CD4-positive, alpha-beta T cell treated with Interleukin-15 for 1 hour (primary cell): ENCODE measurements at regions not wholly inside any gene's neighbourhood (a gene's known extent, or its start where the extent isn't known, plus 50 kb on each side); places are given as distances from the start of the nearest gene placed in this dataset.
"Not testable (repeated sequence)": the region's sequence is repeated elsewhere in the genome, so short reads cannot be mapped to it uniquely, and the experiment has no call there.

ENCODE experiments used
- DNase-seq: peaks from one replicate; pipeline ENCODE4 v3.0.0-alpha.2; 2020

DNA sequence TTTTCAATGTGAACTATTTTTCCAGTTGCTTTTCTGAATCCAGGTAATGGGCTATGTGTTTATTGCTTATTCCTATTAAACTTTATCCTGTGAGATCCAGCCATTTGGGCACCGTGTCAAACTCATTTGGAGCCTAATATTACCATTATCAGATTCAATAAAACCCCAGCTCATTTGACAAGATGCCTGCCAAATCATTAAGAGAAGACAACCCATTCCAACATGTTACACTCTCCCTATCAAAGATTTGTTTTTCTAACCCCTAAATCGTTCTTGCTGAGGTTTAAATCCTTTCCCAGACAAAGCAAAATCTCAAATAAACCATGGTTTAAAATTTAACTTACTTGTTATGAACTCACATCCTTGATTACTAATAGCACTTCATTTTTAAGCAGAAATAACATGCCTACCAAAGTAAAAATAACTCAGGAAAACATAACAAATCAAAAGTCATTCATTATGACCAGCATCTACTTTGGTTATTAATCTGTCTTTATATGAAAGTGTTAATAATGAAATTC lies 130.0 kb upstream of the TCF21 start:
- DNase-seq = no peak

DNA sequence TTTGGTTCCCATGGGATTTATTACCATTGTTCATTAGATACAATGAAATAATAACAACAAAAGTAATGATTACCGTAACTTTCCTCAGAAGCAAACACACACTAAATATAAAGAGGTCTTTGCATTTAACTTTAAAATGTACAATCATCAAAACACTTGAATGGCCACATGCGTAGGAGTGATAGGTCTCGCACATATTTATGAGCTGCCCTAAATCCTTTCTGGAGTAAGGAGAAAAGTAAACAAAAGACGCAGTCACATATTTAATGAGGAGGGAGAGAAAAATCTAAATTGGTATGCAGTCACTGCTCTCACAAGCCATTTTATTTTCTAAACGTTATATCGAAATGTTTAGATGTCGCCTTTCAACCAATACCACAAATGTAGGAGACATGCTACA lies 129.4 kb upstream of the TCF21 start:
- DNase-seq = no peak

DNA sequence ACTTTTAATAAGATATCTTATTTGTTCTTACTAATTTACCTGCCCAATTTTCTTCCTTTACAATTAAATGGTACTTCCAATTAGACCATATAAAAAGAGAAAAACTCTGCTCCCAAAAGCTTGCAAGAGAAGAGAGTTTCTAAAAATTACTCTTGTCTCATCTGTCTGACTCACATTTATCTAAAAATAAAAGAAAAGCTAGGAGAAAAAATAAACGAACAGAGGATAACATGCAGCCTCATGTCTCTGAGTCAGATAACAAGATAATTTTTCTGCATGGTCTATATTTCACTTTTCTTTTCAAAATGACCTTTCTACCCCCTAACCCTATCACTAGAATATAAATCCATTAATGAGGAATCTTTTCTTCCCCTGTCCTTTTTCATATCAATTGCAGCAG lies 127.2 kb upstream of the TCF21 start:
- no peak for DNase-seq

DNA sequence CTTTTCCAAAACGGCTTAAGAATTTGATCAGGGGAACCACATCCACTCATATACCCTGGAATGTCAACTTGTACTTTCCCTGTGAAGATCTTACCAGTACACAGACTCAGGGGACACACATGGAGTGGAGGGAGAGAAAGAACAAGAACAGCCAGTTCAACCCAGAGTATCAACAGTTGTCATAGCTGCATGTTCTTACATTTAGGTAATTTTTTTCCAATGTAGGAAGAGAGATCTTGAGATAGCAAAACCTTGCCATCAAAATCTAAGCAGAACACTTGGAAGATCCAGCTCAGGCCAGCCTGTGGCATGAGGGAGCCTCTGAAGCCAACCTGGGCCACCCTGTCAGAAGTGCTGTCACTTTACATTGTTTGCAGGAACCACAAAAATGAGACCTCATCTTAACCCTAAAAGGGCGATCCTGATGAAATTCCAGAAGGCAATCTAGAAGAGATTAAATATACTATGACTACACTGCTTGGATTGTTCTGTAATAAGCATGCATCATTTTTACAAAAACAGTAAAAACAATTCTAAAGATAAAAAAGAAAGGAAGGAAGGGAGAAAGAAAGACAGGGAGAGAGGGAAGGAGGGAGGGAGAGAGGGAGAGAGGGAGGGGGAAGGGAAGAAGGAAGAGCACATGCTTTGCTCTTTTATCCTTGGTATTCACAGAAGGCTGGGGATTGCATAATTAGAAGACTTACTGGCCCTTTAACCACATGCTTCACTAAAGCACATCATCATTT lies 124.7 kb upstream of the TCF21 start:
- DNase-seq = no peak

DNA sequence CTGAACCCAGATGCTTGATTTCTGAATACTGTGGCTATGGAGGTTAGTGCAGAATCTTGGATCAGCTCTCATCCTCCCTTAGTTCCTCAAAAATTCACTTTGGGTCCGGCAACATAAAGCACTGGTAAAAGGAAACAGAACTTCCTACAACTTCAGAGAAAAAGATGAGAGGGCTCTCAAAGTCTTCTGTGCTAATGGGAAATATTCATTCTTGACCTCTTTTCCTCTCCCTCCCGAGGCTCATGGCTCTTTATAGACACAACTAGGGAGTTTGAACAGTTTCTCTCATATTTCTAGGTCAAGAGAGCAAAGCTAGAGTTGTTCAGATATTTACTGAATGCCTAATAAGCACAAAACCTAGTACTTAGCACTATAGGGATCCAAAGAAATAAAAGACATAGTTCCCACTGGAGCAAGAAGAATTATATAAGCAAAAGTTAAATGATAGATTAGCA lies 124.1 kb upstream of the TCF21 start:
- DNase-seq = no peak

DNA sequence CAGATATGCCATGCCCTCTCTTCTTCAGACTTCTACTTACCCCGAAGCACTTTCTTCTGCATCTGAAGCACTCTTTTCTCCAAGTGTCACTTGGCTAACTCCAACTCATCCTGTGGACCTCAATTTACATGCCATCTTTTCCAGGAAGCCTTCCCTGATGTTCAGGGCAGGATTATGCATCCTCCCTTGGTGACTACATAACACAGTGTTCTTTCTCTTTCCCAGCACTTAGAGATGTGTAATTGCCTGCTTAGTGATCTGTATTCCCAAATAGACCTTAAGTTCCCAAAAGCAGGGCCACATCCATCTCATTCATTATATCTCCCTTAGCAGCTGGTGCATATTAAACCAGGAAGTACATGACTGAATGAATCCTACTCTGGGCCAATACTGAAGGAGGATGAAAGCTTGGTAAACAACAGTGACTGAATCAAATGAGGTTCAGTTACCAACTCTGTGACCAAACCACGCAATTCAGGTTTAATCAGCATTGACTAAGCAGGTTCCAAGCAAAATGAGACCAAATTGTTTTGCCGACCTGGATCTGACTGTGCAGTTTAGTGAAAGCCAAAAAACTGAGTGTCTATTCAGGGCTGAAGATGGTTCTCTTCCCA lies 121.4 kb upstream of the TCF21 start:
- DNase-seq = no peak

DNA sequence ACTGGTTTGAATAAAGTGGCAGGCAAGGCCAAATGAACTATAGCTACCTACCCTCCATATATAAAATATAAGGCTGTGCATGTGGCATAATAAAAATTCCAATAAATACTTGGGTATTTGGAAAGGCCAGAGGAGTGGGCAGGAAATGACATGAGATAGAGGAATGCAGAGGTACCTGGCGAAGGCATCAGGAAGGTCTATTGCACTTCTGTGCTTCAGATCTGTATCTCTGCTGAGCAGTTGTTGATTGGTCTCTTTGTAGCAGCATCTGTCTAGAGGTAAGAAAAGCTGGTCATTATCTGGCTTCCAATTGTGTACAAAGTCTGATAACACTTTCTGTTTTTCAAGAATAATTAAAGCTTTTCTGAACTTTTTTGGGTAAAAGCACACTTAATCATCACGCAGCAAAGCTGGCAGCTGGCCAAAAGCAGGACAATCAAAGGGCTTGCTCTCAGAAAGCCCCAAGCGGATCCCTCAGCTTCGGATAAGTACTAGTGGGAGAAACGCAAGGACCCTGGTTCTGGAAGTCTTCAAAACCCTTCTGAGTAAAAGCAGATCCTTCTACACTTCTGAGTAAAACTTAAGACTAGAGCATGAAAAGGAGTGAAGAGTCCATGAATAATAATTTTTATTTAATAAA lies 120.1 kb upstream of the TCF21 start:
- no peak for DNase-seq

DNA sequence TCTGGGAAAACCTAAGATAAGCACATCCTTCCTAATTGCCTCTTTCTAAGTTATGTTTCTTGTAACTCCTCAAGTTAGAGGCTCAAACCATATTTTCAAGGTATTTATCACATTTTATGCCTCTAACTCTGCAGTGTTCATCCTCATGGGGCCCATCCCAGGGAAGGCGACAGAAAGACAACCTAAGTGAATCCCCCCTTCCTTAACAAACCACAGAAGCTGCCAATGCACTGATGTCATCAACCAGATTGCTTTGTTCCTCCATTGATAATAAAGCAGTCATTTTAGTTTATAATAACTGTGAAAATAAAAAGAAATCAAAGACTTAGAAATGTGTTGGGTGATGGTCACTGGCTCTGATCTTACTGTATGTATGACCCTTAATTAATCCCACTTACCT lies 119.5 kb upstream of the TCF21 start:
- no peak for DNase-seq

DNA sequence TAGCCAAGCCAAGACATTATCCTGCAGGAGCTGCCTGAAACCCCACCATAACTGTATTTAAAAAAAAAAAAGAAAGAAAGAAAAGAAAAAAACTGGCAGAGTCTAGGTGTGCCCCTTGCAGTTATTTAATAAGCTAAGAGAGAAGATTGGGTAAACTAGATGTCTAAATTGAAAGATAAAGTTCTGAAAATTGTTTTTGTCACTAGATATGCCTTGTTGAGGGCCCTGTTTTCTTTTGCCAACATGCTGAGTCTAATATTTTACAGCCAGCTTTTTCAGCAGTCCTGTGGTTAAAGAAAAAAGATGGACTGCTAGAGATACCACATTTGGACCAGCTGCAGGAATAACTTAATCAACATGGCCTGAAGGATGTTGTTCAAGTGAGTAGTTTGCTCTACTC lies 116.3 kb upstream of the TCF21 start:
- no peak for DNase-seq

DNA sequence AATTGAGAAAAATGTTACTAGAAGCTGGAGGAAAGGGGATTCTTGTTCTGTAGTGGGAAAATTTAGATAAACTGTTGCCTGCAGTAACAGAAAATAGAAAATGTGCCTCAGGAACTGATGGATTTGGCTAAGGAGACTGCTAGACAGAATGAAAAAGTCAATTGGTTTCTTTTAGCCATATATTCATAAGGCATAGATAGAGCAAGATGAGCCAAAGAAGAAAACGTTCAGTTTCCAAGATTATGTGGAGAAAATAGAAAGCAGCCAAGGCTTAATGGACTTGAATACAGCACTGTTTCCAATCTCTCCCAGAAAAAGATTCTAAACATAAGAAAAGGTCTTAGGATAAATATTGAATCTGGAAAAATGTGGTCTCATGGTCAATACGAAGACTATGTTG lies 115.1 kb upstream of the TCF21 start:
- DNase-seq = no peak

DNA sequence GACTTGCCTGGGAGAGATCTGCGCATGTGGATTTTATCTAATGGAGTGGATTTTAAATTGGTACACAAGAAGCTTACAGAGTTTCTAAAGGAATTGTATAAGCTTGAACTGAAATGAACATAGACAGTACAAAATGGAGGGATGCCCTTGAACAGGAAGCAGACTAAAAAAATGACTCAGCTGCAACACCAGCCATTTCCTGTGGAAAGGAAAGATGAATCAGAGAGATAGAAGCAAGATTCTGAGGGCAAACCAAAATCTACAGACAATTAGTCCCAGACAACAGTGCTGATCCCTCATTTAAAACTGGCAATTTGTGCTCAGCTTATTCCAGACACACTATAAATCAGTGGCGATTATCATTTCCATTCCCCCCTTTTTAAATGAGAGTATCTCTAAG lies 114.6 kb upstream of the TCF21 start:
- no peak for DNase-seq

DNA sequence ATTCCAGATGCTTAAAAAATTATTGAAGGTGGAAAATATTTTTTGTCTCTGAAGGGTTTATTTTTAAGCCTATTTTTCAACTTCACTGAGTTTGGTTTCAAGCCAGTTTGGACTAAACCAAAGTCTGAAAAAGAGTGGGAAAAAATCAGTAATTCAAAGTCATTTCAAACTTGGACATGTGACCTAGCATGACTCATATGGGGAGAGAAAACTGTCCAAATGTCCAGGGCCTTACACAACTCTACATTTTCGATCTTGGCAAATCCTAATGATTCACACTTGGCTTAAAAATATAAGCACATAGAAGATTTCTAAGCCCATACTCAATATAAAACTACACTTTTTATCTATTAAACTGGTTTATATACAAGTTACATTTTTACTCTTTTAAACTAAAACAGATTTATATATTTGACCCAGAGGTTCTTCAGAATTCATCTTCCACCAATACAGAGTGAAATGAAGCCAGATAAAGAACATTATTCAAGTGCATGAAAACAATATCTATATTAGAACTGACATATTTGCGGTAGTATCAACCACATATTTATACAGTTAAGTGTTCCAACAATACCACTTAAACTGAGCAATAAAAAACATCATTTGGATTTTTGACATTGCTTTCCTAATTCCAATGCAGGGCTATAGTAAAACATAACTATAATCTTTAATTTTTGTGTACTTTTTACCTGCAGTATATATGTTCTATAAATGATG lies 110.3 kb upstream of the TCF21 start:
- DNase-seq = no peak

DNA sequence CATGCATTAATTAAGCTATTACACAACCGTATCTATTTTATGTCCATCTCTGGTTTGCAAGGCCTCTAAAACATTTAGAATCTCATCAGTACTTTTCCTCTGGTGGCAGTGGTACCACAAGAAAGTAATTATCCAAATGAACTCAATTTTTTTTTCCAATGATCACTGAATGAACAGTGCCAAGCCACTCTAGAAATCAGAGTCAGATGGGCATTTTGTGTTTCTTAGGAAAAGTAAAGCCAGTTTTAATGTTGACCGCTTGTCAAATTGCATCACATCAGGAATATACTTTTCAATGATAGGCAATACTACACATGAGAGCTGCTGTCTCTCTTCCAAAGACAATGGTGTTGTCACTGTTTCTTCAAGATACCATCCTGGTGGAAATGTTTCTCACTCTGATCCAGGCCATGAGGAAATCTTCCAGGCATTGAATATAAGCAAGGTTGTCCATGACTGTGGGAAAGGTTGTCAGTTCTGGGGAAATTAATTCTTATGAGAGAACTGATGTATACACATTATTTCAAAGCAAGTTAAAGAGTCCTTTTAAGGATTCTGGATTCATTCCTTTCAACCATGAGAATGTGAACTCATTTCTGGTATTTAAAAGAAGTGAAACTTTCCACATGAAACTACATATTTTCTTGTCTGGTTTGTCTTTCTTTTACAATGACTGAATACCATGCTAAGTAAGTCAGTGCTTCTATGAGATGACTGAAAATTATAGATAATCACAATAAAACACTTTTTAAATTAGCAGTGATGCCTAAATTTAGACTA lies 108.8 kb upstream of the TCF21 start:
- no peak for DNase-seq

DNA sequence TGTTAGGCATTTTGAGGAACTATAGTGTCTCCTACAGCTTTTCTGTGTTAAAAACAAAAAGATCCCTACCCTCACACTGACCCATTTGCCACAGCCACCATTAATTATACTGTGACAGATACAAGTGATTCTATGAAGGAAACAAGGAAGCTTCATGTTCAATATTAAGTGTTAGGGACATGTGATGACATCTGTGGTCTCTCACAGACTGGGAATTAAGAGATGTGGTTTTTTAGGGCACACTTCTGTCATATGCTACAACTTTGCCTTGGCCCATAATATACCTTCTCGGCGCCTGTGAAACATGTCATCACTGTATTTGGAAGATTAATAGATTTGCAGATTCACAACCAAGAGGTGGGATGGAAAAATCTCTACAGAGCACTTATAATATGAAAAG lies 102.9 kb upstream of the TCF21 start:
- no peak for DNase-seq

DNA sequence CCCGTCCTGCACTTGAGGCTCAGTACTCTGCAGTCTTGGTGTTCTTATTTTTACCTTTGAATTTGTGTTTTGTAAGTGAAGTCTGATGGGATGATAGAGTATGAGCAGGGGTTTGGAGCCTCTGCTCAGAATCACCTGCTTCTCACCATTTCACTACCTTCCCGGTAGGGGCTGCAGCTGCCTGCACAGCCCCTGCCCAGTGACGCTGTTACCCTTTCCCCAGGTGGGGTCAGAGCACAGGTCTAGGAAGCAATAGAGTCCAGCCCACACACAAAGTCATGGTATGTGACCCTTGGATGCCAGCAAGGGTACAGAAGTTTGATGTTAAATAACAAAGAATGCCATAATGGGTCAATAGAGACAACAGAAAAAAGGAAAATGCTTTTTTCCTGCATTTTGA lies 101.8 kb upstream of the TCF21 start:
- DNase-seq = no peak

DNA sequence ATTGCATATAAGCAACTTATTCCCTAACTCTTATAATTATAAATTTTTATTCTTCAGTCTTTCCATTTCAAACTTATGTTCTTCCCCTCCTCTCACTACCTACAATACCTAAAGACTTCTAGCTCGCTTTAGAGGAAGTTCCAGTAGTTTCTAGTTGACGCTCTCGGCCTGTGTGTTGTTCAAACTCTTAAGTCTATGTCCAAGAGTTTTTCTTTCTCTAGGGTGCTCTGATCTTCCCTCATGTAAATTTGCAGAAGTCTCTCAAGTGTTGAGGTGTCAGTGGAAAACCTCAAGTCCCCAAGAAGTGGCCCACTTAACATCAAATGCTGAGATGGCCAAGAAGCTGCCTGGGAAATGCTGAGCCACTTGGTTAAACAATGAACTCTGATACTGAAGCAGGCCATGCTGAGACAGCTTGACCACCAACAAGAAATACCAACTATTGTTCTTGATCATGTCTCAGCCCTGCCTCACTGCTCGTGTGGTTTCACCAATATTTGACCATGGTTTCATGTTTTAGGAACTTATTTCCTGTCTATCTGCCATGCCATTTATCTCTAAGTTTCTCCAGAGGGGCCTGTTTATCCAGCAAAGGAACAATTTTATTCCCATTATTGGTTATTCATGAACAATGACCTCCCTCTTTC lies 100.9 kb upstream of the TCF21 start:
- no peak for DNase-seq

DNA sequence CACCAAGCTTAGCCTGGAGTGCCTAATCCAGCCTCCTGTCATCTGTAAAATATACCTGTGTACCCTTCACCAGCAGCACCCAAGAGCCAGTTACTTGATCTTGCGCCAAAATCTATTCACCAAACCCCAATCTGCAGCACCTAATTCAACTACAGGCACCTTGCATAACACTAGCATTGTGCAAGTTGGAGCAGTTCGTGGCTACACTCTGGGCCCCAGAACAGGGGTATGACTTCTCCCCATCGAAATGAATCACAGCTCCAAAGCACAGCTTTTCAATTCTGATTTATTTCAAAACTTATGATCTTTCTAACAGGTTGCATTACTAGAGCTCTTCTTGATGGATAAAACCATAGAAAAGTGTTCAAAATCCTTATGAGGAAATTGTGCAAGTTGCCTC lies 100.4 kb upstream of the TCF21 start:
- no peak for DNase-seq

DNA sequence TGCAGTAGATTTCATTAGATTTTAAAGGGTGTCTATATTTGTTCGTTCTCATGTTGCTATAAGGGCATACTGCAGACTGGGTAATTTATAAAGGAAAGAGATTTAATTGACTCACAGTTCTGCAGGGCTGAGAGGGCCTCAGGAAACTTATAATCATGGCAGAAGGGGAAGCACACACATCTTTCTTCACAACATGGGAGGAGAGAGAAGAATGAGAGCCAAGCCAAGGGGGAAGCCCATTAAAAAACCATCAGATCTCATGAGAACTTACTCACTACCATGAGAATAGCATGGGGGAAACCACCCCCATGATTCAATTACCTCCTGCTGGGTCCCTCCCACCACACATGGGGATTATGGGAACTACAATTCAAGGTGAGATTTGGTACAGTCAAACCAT lies 99.5 kb upstream of the TCF21 start:
- DNase-seq = not testable (repeated sequence)

DNA sequence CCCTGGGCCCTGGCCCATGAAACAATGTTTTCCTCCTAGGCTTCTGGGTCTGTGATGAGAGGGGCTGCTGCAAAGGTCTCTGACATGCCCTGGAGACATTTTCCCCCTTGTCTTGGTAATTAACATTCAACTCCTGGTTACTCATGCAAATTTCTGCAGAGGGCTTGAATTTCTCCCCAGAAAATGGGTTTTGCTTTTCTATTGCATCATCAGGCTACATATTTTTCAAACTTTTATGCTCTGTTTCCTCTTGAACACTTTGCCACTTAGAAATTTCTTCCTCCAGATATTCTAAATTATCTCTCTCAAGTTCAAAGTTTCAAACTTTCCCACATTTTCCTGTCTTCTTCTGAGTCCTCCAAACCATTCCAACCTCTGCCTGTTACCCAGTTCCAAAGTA lies 98.2 kb upstream of the TCF21 start:
- not testable (repeated sequence) for DNase-seq

DNA sequence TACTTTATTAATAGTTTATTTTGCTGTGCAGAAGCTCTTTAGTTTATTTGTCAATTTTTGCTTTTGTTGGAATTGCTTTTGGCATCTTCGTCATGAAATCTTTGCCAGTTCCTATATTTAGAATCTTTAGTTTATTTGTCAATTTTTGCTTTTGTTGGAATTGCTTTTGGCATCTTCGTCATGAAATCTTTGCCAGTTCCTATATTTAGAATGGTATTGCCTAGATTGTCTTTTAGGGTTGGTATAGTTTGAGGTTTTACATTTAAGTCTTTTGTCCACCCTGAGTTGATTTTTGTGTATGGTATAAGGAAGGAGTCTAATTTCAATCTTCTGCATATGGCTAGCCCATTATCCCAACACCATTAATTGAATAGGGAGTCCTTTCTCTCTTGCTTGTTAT lies 93.9 kb upstream of the TCF21 start:
- DNase-seq = not testable (repeated sequence)

DNA sequence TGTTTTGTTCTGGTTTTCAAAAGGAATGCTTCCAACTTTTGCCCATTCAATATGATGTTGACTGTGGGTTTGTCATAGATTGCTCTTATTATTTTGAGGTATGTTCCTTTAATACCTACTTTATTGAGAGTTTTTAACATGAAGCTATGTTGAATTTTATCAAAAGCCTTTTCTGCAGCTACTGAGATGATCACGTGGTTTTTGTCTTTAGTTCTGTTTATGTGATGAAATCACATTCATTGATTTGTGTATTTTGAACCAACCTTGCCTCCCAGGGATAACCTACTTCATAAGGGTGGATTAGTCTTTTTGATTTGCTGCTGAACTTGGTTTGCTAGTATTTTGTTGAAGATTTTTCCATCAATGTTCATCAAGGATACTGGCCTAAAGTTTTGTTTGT lies 92.7 kb upstream of the TCF21 start:
- no peak for DNase-seq

DNA sequence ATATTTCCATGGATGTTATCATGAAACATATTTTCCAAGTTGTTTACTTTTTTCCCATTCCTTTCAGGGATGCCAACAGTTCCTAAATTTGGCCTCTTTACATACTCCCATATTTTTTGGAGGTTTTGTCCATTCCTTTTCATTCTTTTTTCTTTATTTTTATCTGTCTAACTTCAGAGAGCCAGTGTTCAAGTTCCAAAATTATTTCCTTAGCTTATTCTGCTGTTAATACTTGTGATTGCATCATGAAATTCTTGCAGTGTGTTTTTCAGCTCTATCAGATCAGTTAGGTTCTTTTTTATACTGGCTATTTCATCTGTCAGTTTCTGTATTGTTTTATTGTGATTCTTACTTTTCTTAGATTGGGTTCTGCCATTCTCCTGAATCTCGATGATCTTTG lies 89.9 kb upstream of the TCF21 start:
- no peak for DNase-seq
